ENCODE measurements at regions not wholly inside any gene's neighbourhood (a gene's known extent, or its start where the extent isn't known, plus 50 kb on each side); places are given as distances from the start of the nearest gene placed in this dataset.
"Not testable (repeated sequence)": the region's sequence is repeated elsewhere in the genome, so short reads cannot be mapped to it uniquely, and the experiment has no call there.

GRCh38 chr4:148686449-148686848 lies 244.2 kb upstream of the NR3C2 start:
- intact Hi-C loops (cut with micrococcal nuclease) = no loop called here
- Mint-ChIP-seq H3K9me3 (no peaks in the 10 kb centered on the region), H3K4me3 (no peak overlapping the region), H3K36me3 (ENCODE audit: low read depth) (no peaks in the 10 kb centered on the region), H3K4me1 (no peaks in the 10 kb centered on the region), H3K27ac (no peak overlapping the region), H3K27me3 (no peaks in the 10 kb centered on the region)
- DNase-seq = no peak

- Mint-ChIP-seq H3K27ac (no peak overlapping the region), H3K36me3 (ENCODE audit: low read depth) (no peaks in the 10 kb centered on the region), H3K27me3 (no peaks in the 10 kb centered on the region), H3K4me1 (no peaks in the 10 kb centered on the region), H3K9me3 (no peaks in the 10 kb centered on the region), H3K4me3 (no peak overlapping the region)
- no peak for DNase-seq
- intact Hi-C loops (cut with micrococcal nuclease) = no loop called here
Observed at GRCh38 chr4:148684638-148685037, 242.4 kb upstream of the NR3C2 start.

GRCh38 chr4:148680884-148681283 lies 238.7 kb upstream of the NR3C2 start:
- intact Hi-C loops (cut with micrococcal nuclease) = no loop called here
- Mint-ChIP-seq H3K9me3 (no peaks in the 10 kb centered on the region), H3K4me1 (no peaks in the 10 kb centered on the region), H3K27ac (no peak overlapping the region), H3K4me3 (no peak overlapping the region), H3K36me3 (ENCODE audit: low read depth) (no peaks in the 10 kb centered on the region), H3K27me3 (no peaks in the 10 kb centered on the region)
- no peak for DNase-seq

- Mint-ChIP-seq H3K4me3 (no peak overlapping the region), H3K9me3 (peaks cover 3% of the 10 kb centered on the region), H3K4me1 (no peaks in the 10 kb centered on the region), H3K27ac (no peak overlapping the region), H3K36me3 (ENCODE audit: low read depth) (no peaks in the 10 kb centered on the region), H3K27me3 (no peaks in the 10 kb centered on the region)
- no peak for DNase-seq
- intact Hi-C loops (cut with micrococcal nuclease) = no loop called here
Observed at GRCh38 chr4:148676344-148676743, 234.1 kb upstream of the NR3C2 start.

GRCh38 chr4:148674876-148675275 lies 232.7 kb upstream of the NR3C2 start:
- no peaks in the 10 kb centered on the region for H3K36me3 Mint-ChIP-seq (ENCODE audit: low read depth)

GRCh38 chr4:148664636-148665035 lies 222.4 kb upstream of the NR3C2 start:
- DNase-seq = no peak
- Mint-ChIP-seq H3K27me3 (no peaks in the 10 kb centered on the region), H3K4me1 (no peaks in the 10 kb centered on the region), H3K9me3 (peaks cover 3% of the 10 kb centered on the region), H3K4me3 (no peak overlapping the region), H3K36me3 (ENCODE audit: low read depth) (no peaks in the 10 kb centered on the region), H3K27ac (no peak overlapping the region)
- intact Hi-C loops (cut with micrococcal nuclease) = no loop called here

More at GRCh38 chr4:148674876-148675275, 232.7 kb upstream of the NR3C2 start:
- intact Hi-C loops (cut with micrococcal nuclease) = no loop called here
- no peak for DNase-seq
- Mint-ChIP-seq H3K4me3 (no peak overlapping the region), H3K27ac (no peak overlapping the region), H3K4me1 (no peaks in the 10 kb centered on the region), H3K9me3 (peaks cover 3% of the 10 kb centered on the region), H3K27me3 (no peaks in the 10 kb centered on the region)

GRCh38 chr4:148654131-148654530 lies 211.9 kb upstream of the NR3C2 start:
- intact Hi-C loops (cut with micrococcal nuclease) = no loop called here
- DNase-seq = no peak
- Mint-ChIP-seq H3K4me1 (no peaks in the 10 kb centered on the region), H3K36me3 (ENCODE audit: low read depth) (no peaks in the 10 kb centered on the region), H3K27ac (no peak overlapping the region), H3K27me3 (no peaks in the 10 kb centered on the region), H3K9me3 (no peaks in the 10 kb centered on the region), H3K4me3 (no peak overlapping the region)

GRCh38 chr4:148653681-148654080 lies 211.5 kb upstream of the NR3C2 start:
- H3K27ac Mint-ChIP-seq = no peak overlapping the region
- intact Hi-C loops (cut with micrococcal nuclease) = no loop called here
- H3K27me3 Mint-ChIP-seq = no peaks in the 10 kb centered on the region
- no peak overlapping the region for H3K4me3 Mint-ChIP-seq
- H3K9me3 Mint-ChIP-seq = no peaks in the 10 kb centered on the region
- H3K36me3 Mint-ChIP-seq (ENCODE audit: low read depth) = no peaks in the 10 kb centered on the region
- no peaks in the 10 kb centered on the region for H3K4me1 Mint-ChIP-seq
- no peak for DNase-seq

GRCh38 chr4:148651991-148652390 lies 209.8 kb upstream of the NR3C2 start:
- no peak for DNase-seq
- no peaks in the 10 kb centered on the region for H3K4me1 Mint-ChIP-seq
- no peak overlapping the region for H3K27ac Mint-ChIP-seq
- intact Hi-C loops (cut with micrococcal nuclease) = no loop called here
- H3K36me3 Mint-ChIP-seq (ENCODE audit: low read depth) = no peaks in the 10 kb centered on the region
- no peaks in the 10 kb centered on the region for H3K27me3 Mint-ChIP-seq
- H3K9me3 Mint-ChIP-seq = no peaks in the 10 kb centered on the region
- H3K4me3 Mint-ChIP-seq = no peak overlapping the region

GRCh38 chr4:148649652-148650331 lies 207.6 kb upstream of the NR3C2 start:
- Mint-ChIP-seq H3K27ac (no peak overlapping the region), H3K4me1 (no peaks in the 10 kb centered on the region), H3K27me3 (no peaks in the 10 kb centered on the region), H3K36me3 (ENCODE audit: low read depth) (no peaks in the 10 kb centered on the region), H3K4me3 (no peak overlapping the region), H3K9me3 (no peaks in the 10 kb centered on the region)
- no peak for DNase-seq
- intact Hi-C loops (cut with micrococcal nuclease) = no loop called here

GRCh38 chr4:148643851-148644250 lies 201.6 kb upstream of the NR3C2 start:
- Mint-ChIP-seq H3K27me3 (no peaks in the 10 kb centered on the region), H3K27ac (no peak overlapping the region), H3K36me3 (ENCODE audit: low read depth) (no peaks in the 10 kb centered on the region), H3K4me1 (no peaks in the 10 kb centered on the region), H3K9me3 (peaks cover 3% of the 10 kb centered on the region), H3K4me3 (no peak overlapping the region)
- intact Hi-C loops (cut with micrococcal nuclease) = no loop called here
- no peak for DNase-seq

- Mint-ChIP-seq H3K9me3 (peaks cover 6% of the 10 kb centered on the region), H3K27ac (no peak overlapping the region), H3K4me1 (no peaks in the 10 kb centered on the region), H3K36me3 (ENCODE audit: low read depth) (no peaks in the 10 kb centered on the region), H3K4me3 (no peak overlapping the region), H3K27me3 (no peaks in the 10 kb centered on the region)
- DNase-seq = no peak
- intact Hi-C loops (cut with micrococcal nuclease) = no loop called here
Observed at GRCh38 chr4:148642907-148643306, 200.7 kb upstream of the NR3C2 start.

GRCh38 chr4:148638079-148638478 lies 195.9 kb upstream of the NR3C2 start:
- DNase-seq; intact Hi-C loops (cut with micrococcal nuclease); H3K27me3 Mint-ChIP-seq; H3K4me3 Mint-ChIP-seq; H3K27ac Mint-ChIP-seq; H3K4me1 Mint-ChIP-seq; H3K36me3 Mint-ChIP-seq (ENCODE audit: low read depth): not testable (repeated sequence)
- peaks cover 11% of the 10 kb centered on the region for H3K9me3 Mint-ChIP-seq

GRCh38 chr4:148637453-148637852 lies 195.2 kb upstream of the NR3C2 start:
- H3K27ac Mint-ChIP-seq; DNase-seq; H3K36me3 Mint-ChIP-seq (ENCODE audit: low read depth); intact Hi-C loops (cut with micrococcal nuclease); H3K9me3 Mint-ChIP-seq; H3K4me3 Mint-ChIP-seq; H3K4me1 Mint-ChIP-seq; H3K27me3 Mint-ChIP-seq: not testable (repeated sequence)

GRCh38 chr4:148634476-148634875 lies 192.3 kb upstream of the NR3C2 start:
- Mint-ChIP-seq H3K27ac (no peak overlapping the region), H3K4me1 (no peaks in the 10 kb centered on the region), H3K9me3 (peaks cover 8% of the 10 kb centered on the region), H3K4me3 (no peak overlapping the region), H3K27me3 (no peaks in the 10 kb centered on the region), H3K36me3 (ENCODE audit: low read depth) (no peaks in the 10 kb centered on the region)
- intact Hi-C loops (cut with micrococcal nuclease) = no loop called here
- no peak for DNase-seq

Measured in activated CD4-positive, alpha-beta T cell treated with anti-CD3 and anti-CD28 coated beads, Interleukin-2, amount 10 ng/mL, durations not matched to agents 24 days and 14 days (primary cell).